ENCODE measurements at regions not wholly inside any gene's neighbourhood (a gene's known extent, or its start where the extent isn't known, plus 50 kb on each side); places are given as distances from the start of the nearest gene placed in this dataset.
"Not testable (repeated sequence)": the region's sequence is repeated elsewhere in the genome, so short reads cannot be mapped to it uniquely, and the experiment has no call there.

DNA sequence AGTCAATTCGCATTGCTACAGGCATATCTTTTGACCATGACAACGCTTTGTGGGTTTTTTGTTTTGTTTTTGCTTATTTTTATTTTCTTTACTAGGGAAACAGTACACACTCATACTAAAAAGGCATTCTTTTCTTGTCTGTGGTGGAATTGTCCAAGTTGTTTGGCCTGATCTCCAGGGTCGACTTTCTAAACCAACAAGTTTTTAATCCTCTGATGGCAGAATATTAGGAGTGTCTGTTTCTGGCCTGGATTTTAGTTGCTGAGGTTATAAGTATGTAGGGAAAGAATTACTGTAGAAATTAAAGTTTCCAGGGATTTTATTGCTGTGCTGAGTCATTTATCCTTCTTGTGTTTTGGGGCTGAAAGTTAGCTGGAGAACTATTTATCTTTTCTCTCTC is 218.5 kb downstream of the TAF11L14 start:
- no peak for DNase-seq (ENCODE audit: low read depth in 1 of 2, low spot score in 1 of 2)
- Histone ChIP-seq H3K4me3 (no peak overlapping the region), H3K36me3 (no peaks in the 10 kb centered on the region), H3K27ac (no peak overlapping the region), H3K4me1 (ENCODE audit: low read depth) (no peaks in the 10 kb centered on the region), H3K9me3 (ENCODE audit: low read depth) (no peaks in the 10 kb centered on the region), H3K27me3 (no peaks in the 10 kb centered on the region)
- no peak for TF ChIP-seq CTCF (IDR thresholded peaks at IDR 0.05; ENCODE audit: low read depth, low read length)

- TF ChIP-seq CTCF (IDR thresholded peaks at IDR 0.05; ENCODE audit: low read depth, low read length) = no peak
- no peak for DNase-seq (ENCODE audit: low read depth in 1 of 2, low spot score in 1 of 2)
- Histone ChIP-seq H3K9me3 (ENCODE audit: low read depth) (no peaks in the 10 kb centered on the region), H3K4me1 (ENCODE audit: low read depth) (no peaks in the 10 kb centered on the region), H3K4me3 (no peak overlapping the region), H3K36me3 (no peaks in the 10 kb centered on the region), H3K27ac (no peak overlapping the region), H3K27me3 (no peaks in the 10 kb centered on the region)
Measured at GRCh38 chr5:17854901-17855300, 220.6 kb downstream of the TAF11L14 start.

GRCh38 chr5:17860660-17861315 is 226.5 kb downstream of the TAF11L14 start:
- Histone ChIP-seq H3K4me1 (ENCODE audit: low read depth) (no peaks in the 10 kb centered on the region), H3K9me3 (ENCODE audit: low read depth) (no peaks in the 10 kb centered on the region)
- TF ChIP-seq CTCF (IDR thresholded peaks at IDR 0.05; ENCODE audit: low read depth, low read length) = no peak

DNA sequence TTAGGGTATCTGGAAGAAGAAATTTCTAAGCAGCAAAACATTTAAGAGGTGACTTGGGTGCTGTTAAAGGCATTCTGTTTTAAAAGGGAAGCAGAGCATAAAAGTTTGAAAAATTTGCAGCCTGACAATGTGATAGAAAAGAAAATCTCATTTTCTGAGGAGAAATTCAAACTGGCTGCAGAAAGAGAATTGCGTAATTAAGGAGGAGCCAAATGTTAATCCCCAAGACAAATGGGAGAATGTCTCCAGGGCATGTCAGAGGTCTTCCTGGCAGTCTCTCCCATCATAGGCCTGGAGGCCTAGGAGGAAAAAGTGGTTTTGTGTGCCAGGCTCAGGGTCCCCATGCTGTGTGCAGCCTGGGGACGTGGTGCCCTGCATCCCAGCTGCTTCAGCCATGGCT is 230.6 kb downstream of the TAF11L14 start:
- H3K36me3 ChIP-seq; H3K9me3 ChIP-seq (ENCODE audit: low read depth); H3K27me3 ChIP-seq; H3K4me1 ChIP-seq (ENCODE audit: low read depth); DNase-seq (ENCODE audit: low read depth in 1 of 2, low spot score in 1 of 2); H3K27ac ChIP-seq; H3K4me3 ChIP-seq: not testable (repeated sequence)

More at GRCh38 chr5:17860660-17861315, 226.5 kb downstream of the TAF11L14 start:
- no peak for DNase-seq (ENCODE audit: low read depth in 1 of 2, low spot score in 1 of 2)
- no peak overlapping the region for H3K4me3 ChIP-seq
- no peak overlapping the region for H3K27ac ChIP-seq
- no peaks in the 10 kb centered on the region for H3K36me3 ChIP-seq
- H3K27me3 ChIP-seq = no peaks in the 10 kb centered on the region

DNA sequence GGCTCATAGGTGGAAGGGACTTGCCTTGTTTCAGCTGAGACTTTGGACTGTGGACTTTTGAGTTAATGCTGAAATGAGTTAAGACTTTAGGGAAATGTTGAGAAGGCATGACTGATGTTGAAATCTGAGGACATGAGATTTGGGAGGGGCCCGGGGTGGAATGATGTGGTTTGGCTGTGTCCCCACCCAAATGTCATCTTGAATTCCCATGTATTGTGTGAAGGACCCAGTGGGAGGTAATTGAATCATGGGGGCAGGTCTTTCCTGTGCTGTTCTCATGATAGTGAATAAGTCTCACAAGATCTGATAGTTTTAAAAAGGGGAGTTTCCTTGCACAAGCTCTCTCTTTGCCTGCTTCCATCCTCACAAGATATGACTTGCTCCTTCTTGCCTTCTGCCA is 231.7 kb downstream of the TAF11L14 start:
- H3K36me3 ChIP-seq; H3K4me3 ChIP-seq; H3K27me3 ChIP-seq; DNase-seq (ENCODE audit: low read depth in 1 of 2, low spot score in 1 of 2); H3K27ac ChIP-seq; H3K9me3 ChIP-seq (ENCODE audit: low read depth); H3K4me1 ChIP-seq (ENCODE audit: low read depth): not testable (repeated sequence)

GRCh38 chr5:17872204-17872603 is 237.9 kb downstream of the TAF11L14 start:
- Histone ChIP-seq H3K27ac (no peak overlapping the region), H3K36me3 (no peaks in the 10 kb centered on the region), H3K4me3 (no peak overlapping the region), H3K4me1 (ENCODE audit: low read depth) (no peaks in the 10 kb centered on the region), H3K9me3 (ENCODE audit: low read depth) (no peaks in the 10 kb centered on the region), H3K27me3 (no peaks in the 10 kb centered on the region)
- no peak for TF ChIP-seq CTCF (IDR thresholded peaks at IDR 0.05; ENCODE audit: low read depth, low read length)
- DNase-seq (ENCODE audit: low read depth in 1 of 2, low spot score in 1 of 2) = no peak

DNA sequence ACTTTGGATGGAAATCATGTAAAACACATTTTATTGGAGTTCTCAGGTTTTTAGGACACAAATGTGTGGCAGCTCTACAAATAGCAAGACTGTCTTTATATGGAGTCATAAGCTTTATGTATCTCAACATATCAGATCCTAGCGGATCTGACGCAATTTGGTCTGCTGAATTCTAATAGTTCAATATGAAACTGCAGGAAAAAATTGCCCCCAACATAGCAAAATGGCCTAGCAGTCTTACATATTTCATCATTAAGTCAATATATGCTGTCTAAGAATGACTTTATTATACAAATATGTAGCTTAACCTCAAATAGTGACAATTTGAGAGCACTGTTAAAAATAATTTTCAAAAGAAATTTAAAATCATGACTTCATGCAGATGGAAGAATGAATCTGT is 244.3 kb downstream of the TAF11L14 start:
- Histone ChIP-seq H3K9me3 (ENCODE audit: low read depth) (no peaks in the 10 kb centered on the region), H3K27me3 (no peaks in the 10 kb centered on the region), H3K4me1 (ENCODE audit: low read depth) (no peaks in the 10 kb centered on the region), H3K27ac (no peak overlapping the region), H3K4me3 (no peak overlapping the region), H3K36me3 (no peaks in the 10 kb centered on the region)
- no peak for DNase-seq (ENCODE audit: low read depth in 1 of 2, low spot score in 1 of 2)
- TF ChIP-seq CTCF (IDR thresholded peaks at IDR 0.05; ENCODE audit: low read depth, low read length) = no peak

All from cardiac muscle cell (in vitro differentiated cells and primary cell).